Endothelial cell of umbilical vein (primary cell): ENCODE measurements at regions not wholly inside any gene's neighbourhood (a gene's known extent, or its start where the extent isn't known, plus 50 kb on each side); places are given as distances from the start of the nearest gene placed in this dataset.

ENCODE experiments used
- BruUV-seq: library from RNA; stranded (reverse); fragments of 400-500 nt; replicated peaks from 2 replicates; lab custom pipeline; 2021; lab: Mats Ljungman, UMichigan
- CTCF ChIA-PET: fragments of 300-600, 350-600 bp; sonication (Branson Sonifier 250); formaldehyde crosslinking; loops from one replicate; lab custom pipeline; 2021; ENCODE audit warnings: antibody characterized with exemption, inconsistent platforms; lab: Charles Lee
- POLR2A ChIA-PET: fragments of 300-600, 350-600 bp; sonication (Branson Sonifier 250); formaldehyde crosslinking; loops from one replicate; lab custom pipeline; 2021; ENCODE audit warnings: antibody characterized with exemption, inconsistent platforms; lab: Charles Lee
- DNase-seq: peaks from one replicate; pipeline ENCODE4 v3.0.0-alpha.2; 2011; ENCODE audit warnings: low read depth, low spot score
- FAIRE-seq: peaks from 2 replicates; lab custom pipeline; 2011; peaks lifted over from hg19 to GRCh38; lab: Jason Lieb, UNC
- H2AFZ ChIP-seq: 2 replicates; pipeline ENCODE4 v1.6.0; 2012; ENCODE audit warnings: low read depth, low read length, control low read depth, inconsistent platforms
- H3K27ac ChIP-seq: 2 replicates; pipeline ENCODE4 v1.5.1; 2011; ENCODE audit warnings: low read depth, mild to moderate bottlenecking, control low read depth, low read length, moderate library complexity; ENCODE audit not compliant: insufficient read depth
- H3K27me3 ChIP-seq, 2 experiments: 2 replicates each; pipeline versions ENCODE4 v1.6.0 to v1.6.1; 2011; ENCODE audit warnings: low read length in 2 of 2, mixed read lengths in 1 of 2; ENCODE audit not compliant: control insufficient read depth in 2 of 2, insufficient read depth in 2 of 2
- H3K36me3 ChIP-seq, 2 experiments: 2 replicates in 1 of 2; 3 replicates in 1 of 2; pipeline ENCODE4 v1.5.1; 2011; ENCODE audit warnings: low read length in 2 of 2, mild to moderate bottlenecking in 1 of 2, moderate library complexity in 1 of 2; ENCODE audit not compliant: control insufficient read depth in 2 of 2, insufficient read depth in 2 of 2; ENCODE audit errors: extremely low read depth in 1 of 2
- H3K4me1 ChIP-seq: 3 replicates; pipeline ENCODE4 v1.5.1; 2011; ENCODE audit warnings: mild to moderate bottlenecking, low read length; ENCODE audit not compliant: control insufficient read depth, insufficient read depth; ENCODE audit errors: extremely low read depth
- H3K4me2 ChIP-seq: 2 replicates; pipeline ENCODE4 v1.6.1; 2011; ENCODE audit warnings: low read length, control low read depth, mixed read lengths; ENCODE audit not compliant: insufficient read depth
- H3K4me3 ChIP-seq, 3 experiments: fragments of 200-600 bp in 1 of 3; sonication (generic), shearing (Covaris generic) in 1 of 3; replicated peaks in 1 of 3; 2 replicates each; pipeline ENCODE4 v1.5.1; 2011 to 2016; ENCODE audit warnings: control low read depth in 3 of 3, low read length in 3 of 3, mild to moderate bottlenecking in 2 of 3, inconsistent platforms in 1 of 3, low read depth in 1 of 3, moderate library complexity in 1 of 3; ENCODE audit not compliant: insufficient read depth in 1 of 3
- H3K79me2 ChIP-seq: 2 replicates; pipeline ENCODE4 v1.6.0; 2012; ENCODE audit warnings: low read length, inconsistent platforms; ENCODE audit not compliant: control insufficient read depth, insufficient read depth
- H3K9ac ChIP-seq: replicated peaks from 2 replicates; pipeline ENCODE3; 2011; ENCODE audit warnings: low read length, control low read depth; ENCODE audit not compliant: insufficient read depth; ENCODE audit errors: extremely low read depth
- H3K9me1 ChIP-seq: replicated peaks from 3 replicates; pipeline ENCODE4 v1.6.0; 2011; ENCODE audit warnings: mild to moderate bottlenecking, low read length; ENCODE audit not compliant: control insufficient read depth, insufficient read depth; ENCODE audit errors: extremely low read depth
- H3K9me3 ChIP-seq: replicated peaks from 2 replicates; pipeline ENCODE4 v1.5.1; 2012; ENCODE audit warnings: low read length, inconsistent platforms; ENCODE audit not compliant: control insufficient read depth, insufficient read depth
- H4K20me1 ChIP-seq: replicated peaks from 2 replicates; pipeline ENCODE3; 2011; ENCODE audit warnings: mild to moderate bottlenecking, low read length; ENCODE audit not compliant: control insufficient read depth, insufficient read depth; ENCODE audit errors: extremely low read depth
- GATA2 ChIP-seq: IDR thresholded peaks from 2 replicates; pipeline ENCODE4 v1.7.0; 2011; ENCODE audit warnings: low read depth, mild to moderate bottlenecking, moderate library complexity, mixed read lengths, low read length; ENCODE audit not compliant: insufficient read length, insufficient read depth
- JUN ChIP-seq: IDR thresholded peaks from 2 replicates; pipeline ENCODE4 v1.6.1; 2011; ENCODE audit warnings: borderline replicate concordance, low read depth; ENCODE audit not compliant: insufficient read length, insufficient read depth
- POLR2A ChIP-seq: IDR thresholded peaks from 2 replicates; pipeline ENCODE4 v1.6.1; 2012; ENCODE audit warnings: low read depth, mild to moderate bottlenecking, control low read depth, low read length
- POLR2AphosphoS5 ChIP-seq: IDR thresholded peaks from 2 replicates; pipeline ENCODE4 v1.6.1; 2012; ENCODE audit warnings: low read depth, mild to moderate bottlenecking, control low read depth, low read length, moderate library complexity; ENCODE audit not compliant: insufficient read depth
- dilution Hi-C: fragments of 300-500 bp; cut with MboI; formaldehyde crosslinking; loops from one replicate; pipeline ENCODE4 v1.15.0; 2019; ENCODE audit warnings: low sequenced_read_pairs; ENCODE audit not compliant: extremely low pct_ligation_motif_present
- intact Hi-C: fragments of 100-400 bp; cut with micrococcal nuclease; formaldehyde crosslinking; loops from one replicate; pipeline ENCODE4 v1.10.0; 2022
- TF ChIP-seq, protein P1 (sequence below), 2 donors: IDR thresholded peaks; 1 replicate in 1 of 2; 2 replicates in 1 of 2; pipeline ENCODE4 v1.5.1; 2011; ENCODE audit warnings: low read length in 2 of 2, mild to moderate bottlenecking in 2 of 2, moderate library complexity in 2 of 2, control low read depth in 1 of 2, inconsistent platforms in 1 of 2, low read depth in 1 of 2; ENCODE audit not compliant: insufficient read depth in 1 of 2; ENCODE audit errors: extremely low read depth in 1 of 2
- TF ChIP-seq, protein P2 (sequence below): IDR thresholded peaks from 2 replicates; pipeline ENCODE4 v1.6.1; 2011; ENCODE audit not compliant: insufficient read depth, insufficient read length

DNA sequence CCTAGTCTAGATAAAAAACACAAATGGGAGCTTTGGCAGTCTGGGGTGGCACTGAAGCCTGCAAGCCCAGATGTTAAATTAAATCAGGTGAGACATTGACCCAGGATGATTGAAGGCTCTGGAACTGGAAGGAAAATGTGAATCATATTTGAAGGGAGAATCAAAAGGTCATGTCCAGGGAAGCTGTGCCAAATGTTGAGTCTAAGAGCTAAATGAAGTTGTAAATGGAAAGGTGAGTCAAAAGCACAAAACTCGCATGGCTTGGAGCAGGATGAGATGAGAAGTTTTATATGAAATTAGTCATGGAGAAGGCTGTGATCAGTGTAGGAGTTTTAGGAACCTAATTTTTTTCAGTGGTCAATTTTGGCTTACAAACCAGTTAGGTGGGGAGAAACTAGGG is 301.1 kb downstream of the BLID start:
- DNase-seq (no peak), FAIRE-seq (no peak)
- Histone ChIP-seq H2AFZ (no peak overlapping the region), H3K4me3 (no peak overlapping the region), H3K9me3 (no peaks in the 10 kb centered on the region), H4K20me1 (no peaks in the 10 kb centered on the region), H3K27ac (no peak overlapping the region), H3K4me2 (no peak overlapping the region), H3K79me2 (no peaks in the 10 kb centered on the region), H3K4me1 (no peaks in the 10 kb centered on the region), H3K9ac (no peak overlapping the region), H3K9me1 (no peaks in the 10 kb centered on the region), H3K27me3 (no peaks in the 10 kb centered on the region), H3K36me3 (no peaks in the 10 kb centered on the region)
- POLR2A ChIA-PET = no interaction called here
- BruUV-seq = no TSS peak
- CTCF ChIA-PET = no interaction called here
- dilution Hi-C loops (no loop called here), intact Hi-C loops (no loop called here)
- no peak for TF ChIP-seq POLR2A
- TF ChIP-seq, protein P1, sequence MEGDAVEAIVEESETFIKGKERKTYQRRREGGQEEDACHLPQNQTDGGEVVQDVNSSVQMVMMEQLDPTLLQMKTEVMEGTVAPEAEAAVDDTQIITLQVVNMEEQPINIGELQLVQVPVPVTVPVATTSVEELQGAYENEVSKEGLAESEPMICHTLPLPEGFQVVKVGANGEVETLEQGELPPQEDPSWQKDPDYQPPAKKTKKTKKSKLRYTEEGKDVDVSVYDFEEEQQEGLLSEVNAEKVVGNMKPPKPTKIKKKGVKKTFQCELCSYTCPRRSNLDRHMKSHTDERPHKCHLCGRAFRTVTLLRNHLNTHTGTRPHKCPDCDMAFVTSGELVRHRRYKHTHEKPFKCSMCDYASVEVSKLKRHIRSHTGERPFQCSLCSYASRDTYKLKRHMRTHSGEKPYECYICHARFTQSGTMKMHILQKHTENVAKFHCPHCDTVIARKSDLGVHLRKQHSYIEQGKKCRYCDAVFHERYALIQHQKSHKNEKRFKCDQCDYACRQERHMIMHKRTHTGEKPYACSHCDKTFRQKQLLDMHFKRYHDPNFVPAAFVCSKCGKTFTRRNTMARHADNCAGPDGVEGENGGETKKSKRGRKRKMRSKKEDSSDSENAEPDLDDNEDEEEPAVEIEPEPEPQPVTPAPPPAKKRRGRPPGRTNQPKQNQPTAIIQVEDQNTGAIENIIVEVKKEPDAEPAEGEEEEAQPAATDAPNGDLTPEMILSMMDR (IDR thresholded peaks at IDR 0.05; ENCODE audit: extremely low read depth in 1 of 2, insufficient read depth in 1 of 2, low read depth in 1 of 2, low read length in 2 of 2) = no peak

DNA sequence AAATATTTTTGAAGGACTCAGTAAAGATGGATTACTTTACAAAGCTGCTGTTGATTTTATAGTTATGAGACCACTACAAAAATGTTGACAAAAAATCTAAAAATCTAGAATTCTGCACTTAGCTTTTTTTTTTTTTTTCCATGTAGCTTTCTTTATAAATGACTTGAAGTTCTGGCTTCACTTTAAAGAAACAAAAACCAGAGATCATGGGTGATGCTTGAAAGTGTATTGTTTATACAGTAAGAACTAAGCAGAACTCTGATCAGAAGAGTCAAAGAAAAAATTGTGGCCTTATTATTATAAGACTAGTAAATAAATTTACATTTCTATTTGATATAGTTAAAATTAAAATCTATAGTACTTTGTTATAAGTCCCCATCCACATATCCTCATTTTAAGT is 301.7 kb downstream of the BLID start:
- no peaks in the 10 kb centered on the region for H4K20me1 ChIP-seq
- H3K27me3 ChIP-seq = no peaks in the 10 kb centered on the region
- H3K36me3 ChIP-seq = no peaks in the 10 kb centered on the region
- no peak overlapping the region for H3K27ac ChIP-seq
- H3K4me3 ChIP-seq = no peak overlapping the region
- no TSS peak for BruUV-seq
- no peaks in the 10 kb centered on the region for H3K9me1 ChIP-seq
- DNase-seq (no peak), FAIRE-seq (no peak)
- intact Hi-C loops = no loop called here
- H3K4me1 ChIP-seq = no peaks in the 10 kb centered on the region
- no peaks in the 10 kb centered on the region for H3K79me2 ChIP-seq
- TF ChIP-seq POLR2AphosphoS5 (no peak), GATA2 (no peak), POLR2A (no peak), JUN (no peak)
- TF ChIP-seq, protein P2, sequence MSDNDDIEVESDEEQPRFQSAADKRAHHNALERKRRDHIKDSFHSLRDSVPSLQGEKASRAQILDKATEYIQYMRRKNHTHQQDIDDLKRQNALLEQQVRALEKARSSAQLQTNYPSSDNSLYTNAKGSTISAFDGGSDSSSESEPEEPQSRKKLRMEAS = no peak
- ChIA-PET CTCF (no interaction called here), POLR2A (no interaction called here)
- dilution Hi-C loops = no loop called here
- H3K4me2 ChIP-seq = no peak overlapping the region
- no peak overlapping the region for H3K9ac ChIP-seq
- no peak overlapping the region for H2AFZ ChIP-seq
- H3K9me3 ChIP-seq = no peaks in the 10 kb centered on the region
